ENCODE measurements at regions not wholly inside any gene's neighbourhood (a gene's known extent, or its start where the extent isn't known, plus 50 kb on each side); places are given as distances from the start of the nearest gene placed in this dataset.

DNA sequence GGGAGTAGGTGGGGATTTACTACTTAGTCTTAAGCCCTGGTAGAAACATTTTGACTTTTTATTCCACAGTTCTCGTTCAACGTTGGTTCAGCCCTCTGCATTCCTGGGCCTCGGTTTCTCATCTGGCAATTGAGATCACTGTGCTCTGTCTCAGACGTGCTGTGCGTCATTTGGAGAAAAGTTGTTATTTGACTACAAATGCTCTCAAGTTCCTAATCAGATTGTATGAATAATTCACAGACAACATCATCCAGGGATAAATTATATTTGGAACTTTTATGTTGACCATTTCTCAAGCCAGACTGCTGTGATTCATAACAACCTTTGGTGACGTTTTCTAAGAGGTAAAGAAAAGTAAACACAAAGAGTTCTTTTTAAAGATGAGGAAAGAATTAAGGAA, 69.2 kb downstream of the BLID start:
- dilution Hi-C loops (cut with MboI; ENCODE audit: extremely low pct_ligation_motif_present, low sequenced_read_pairs): no loop called here
- no peak overlapping the region for H3K27ac ChIP-seq (ENCODE audit: control insufficient read depth, insufficient read depth, low read length)
- peaks cover 29% of the 10 kb centered on the region for H3K4me1 ChIP-seq (ENCODE audit: control insufficient read depth, extremely low read depth, insufficient read depth, low read length)
- H3K79me2 ChIP-seq (ENCODE audit: control insufficient read depth, insufficient read depth, low read length): no peaks in the 10 kb centered on the region
- no peaks in the 10 kb centered on the region for H3K9me3 ChIP-seq (ENCODE audit: control insufficient read depth, low read depth, low read length)
- no peaks in the 10 kb centered on the region for H3K27me3 ChIP-seq (ENCODE audit: control insufficient read depth, extremely low read depth, insufficient read depth, low read length)
- H4K20me1 ChIP-seq (ENCODE audit: control insufficient read depth, extremely low read depth, insufficient read depth, low read length): no peaks in the 10 kb centered on the region
- no peak overlapping the region for H3K4me3 ChIP-seq (ENCODE audit: control insufficient read depth in 2 of 3, extremely low read depth in 1 of 3, insufficient read depth in 2 of 3, low read depth in 1 of 3, low read length in 3 of 3)
- DNase-seq (ENCODE audit: low read depth, low spot score) (no peak), FAIRE-seq (peak; percentile 51)
- no peaks in the 10 kb centered on the region for H3K9me1 ChIP-seq (ENCODE audit: control insufficient read depth, extremely low read depth, insufficient read depth, low read length)
- H2AFZ ChIP-seq (ENCODE audit: control insufficient read depth, low read length): no peak overlapping the region
- TF ChIP-seq, protein P1, sequence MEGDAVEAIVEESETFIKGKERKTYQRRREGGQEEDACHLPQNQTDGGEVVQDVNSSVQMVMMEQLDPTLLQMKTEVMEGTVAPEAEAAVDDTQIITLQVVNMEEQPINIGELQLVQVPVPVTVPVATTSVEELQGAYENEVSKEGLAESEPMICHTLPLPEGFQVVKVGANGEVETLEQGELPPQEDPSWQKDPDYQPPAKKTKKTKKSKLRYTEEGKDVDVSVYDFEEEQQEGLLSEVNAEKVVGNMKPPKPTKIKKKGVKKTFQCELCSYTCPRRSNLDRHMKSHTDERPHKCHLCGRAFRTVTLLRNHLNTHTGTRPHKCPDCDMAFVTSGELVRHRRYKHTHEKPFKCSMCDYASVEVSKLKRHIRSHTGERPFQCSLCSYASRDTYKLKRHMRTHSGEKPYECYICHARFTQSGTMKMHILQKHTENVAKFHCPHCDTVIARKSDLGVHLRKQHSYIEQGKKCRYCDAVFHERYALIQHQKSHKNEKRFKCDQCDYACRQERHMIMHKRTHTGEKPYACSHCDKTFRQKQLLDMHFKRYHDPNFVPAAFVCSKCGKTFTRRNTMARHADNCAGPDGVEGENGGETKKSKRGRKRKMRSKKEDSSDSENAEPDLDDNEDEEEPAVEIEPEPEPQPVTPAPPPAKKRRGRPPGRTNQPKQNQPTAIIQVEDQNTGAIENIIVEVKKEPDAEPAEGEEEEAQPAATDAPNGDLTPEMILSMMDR (optimal IDR thresholded peaks at IDR 0.05 in 1 of 3, IDR thresholded peaks at IDR 0.05 in 1 of 3, conservative IDR thresholded peaks at IDR 0.05 in 1 of 3; ENCODE audit: extremely low read depth in 1 of 3, insufficient read depth in 2 of 3, low read length in 3 of 3): no peak
- TF ChIP-seq EZH2 (IDR thresholded peaks at IDR 0.05; ENCODE audit: low read length): no peak
- H3K4me2 ChIP-seq (ENCODE audit: control insufficient read depth, extremely low read depth, insufficient read depth, low read depth, low read length): no peak overlapping the region
- H3K9ac ChIP-seq (ENCODE audit: control insufficient read depth, extremely low read depth, insufficient read depth, low read length): no peak overlapping the region
- no peaks in the 10 kb centered on the region for H3K36me3 ChIP-seq (ENCODE audit: control insufficient read depth in 2 of 2, extremely low read depth in 1 of 2, insufficient read depth in 2 of 2, low read length in 2 of 2)

DNA sequence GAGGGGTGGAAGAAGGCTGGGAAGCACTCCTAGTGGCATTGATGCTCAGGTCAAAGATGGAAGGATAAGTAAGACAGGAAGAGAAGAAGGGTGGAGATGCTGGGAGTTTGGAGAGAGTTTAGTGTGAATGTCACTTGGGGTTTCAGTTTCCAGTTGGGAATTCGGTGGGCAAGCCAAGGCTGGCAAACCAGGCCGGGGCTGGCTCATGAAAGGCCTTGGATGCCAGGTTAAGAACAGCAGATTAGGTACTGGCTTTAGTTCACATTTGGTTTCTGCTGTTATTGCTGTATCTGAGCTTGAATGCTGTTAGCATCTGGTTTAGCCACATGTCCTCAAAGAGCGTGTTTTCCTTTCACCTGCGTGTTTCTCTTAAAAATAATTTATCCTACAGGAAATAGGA, 69.6 kb downstream of the BLID start:
- no peak overlapping the region for H3K4me2 ChIP-seq (ENCODE audit: control insufficient read depth, extremely low read depth, insufficient read depth, low read depth, low read length)
- H3K27ac ChIP-seq (ENCODE audit: control insufficient read depth, insufficient read depth, low read length): no peak overlapping the region
- H3K4me1 ChIP-seq (ENCODE audit: control insufficient read depth, extremely low read depth, insufficient read depth, low read length): peaks cover 29% of the 10 kb centered on the region
- H3K27me3 ChIP-seq (ENCODE audit: control insufficient read depth, extremely low read depth, insufficient read depth, low read length): no peaks in the 10 kb centered on the region
- peak overlapping the region; percentile 57 for H2AFZ ChIP-seq (ENCODE audit: control insufficient read depth, low read length)
- dilution Hi-C loops (cut with MboI; ENCODE audit: extremely low pct_ligation_motif_present, low sequenced_read_pairs): no loop called here
- no peaks in the 10 kb centered on the region for H4K20me1 ChIP-seq (ENCODE audit: control insufficient read depth, extremely low read depth, insufficient read depth, low read length)
- DNase-seq (ENCODE audit: low read depth, low spot score) (no peak), FAIRE-seq (no peak)
- TF ChIP-seq EZH2 (IDR thresholded peaks at IDR 0.05; ENCODE audit: low read length): no peak
- TF ChIP-seq, protein P1 (optimal IDR thresholded peaks at IDR 0.05 in 1 of 3, IDR thresholded peaks at IDR 0.05 in 1 of 3, conservative IDR thresholded peaks at IDR 0.05 in 1 of 3; ENCODE audit: extremely low read depth in 1 of 3, insufficient read depth in 2 of 3, low read length in 3 of 3): no peak
- H3K9ac ChIP-seq (ENCODE audit: control insufficient read depth, extremely low read depth, insufficient read depth, low read length): no peak overlapping the region
- H3K9me3 ChIP-seq (ENCODE audit: control insufficient read depth, low read depth, low read length): no peaks in the 10 kb centered on the region
- H3K9me1 ChIP-seq (ENCODE audit: control insufficient read depth, extremely low read depth, insufficient read depth, low read length): no peaks in the 10 kb centered on the region
- no peaks in the 10 kb centered on the region for H3K36me3 ChIP-seq (ENCODE audit: control insufficient read depth in 2 of 2, extremely low read depth in 1 of 2, insufficient read depth in 2 of 2, low read length in 2 of 2)
- no peak overlapping the region for H3K4me3 ChIP-seq (ENCODE audit: control insufficient read depth in 2 of 3, extremely low read depth in 1 of 3, insufficient read depth in 2 of 3, low read depth in 1 of 3, low read length in 3 of 3)
- no peaks in the 10 kb centered on the region for H3K79me2 ChIP-seq (ENCODE audit: control insufficient read depth, insufficient read depth, low read length)

All from keratinocyte (primary cell).